Adipocyte (in vitro differentiated cells): ENCODE measurements at regions not wholly inside any gene's neighbourhood (a gene's known extent, or its start where the extent isn't known, plus 50 kb on each side); places are given as distances from the start of the nearest gene placed in this dataset.
"Not testable (repeated sequence)": the region's sequence is repeated elsewhere in the genome, so short reads cannot be mapped to it uniquely, and the experiment has no call there.

Source experiments
- DNase-seq: peaks from one replicate; pipeline ENCODE4 v3.0.0-alpha.2; 2015; ENCODE audit warnings: low read depth
- H3K27me3 ChIP-seq: replicated peaks from 2 replicates; pipeline ENCODE4 v1.7.0; 2013; ENCODE audit warnings: mild to moderate bottlenecking, low read length, moderate library complexity; ENCODE audit not compliant: control insufficient read depth, insufficient read depth
- H3K36me3 ChIP-seq: 2 replicates; pipeline ENCODE4 v1.7.0; 2013; ENCODE audit warnings: low read length, mild to moderate bottlenecking, moderate library complexity; ENCODE audit not compliant: control insufficient read depth, insufficient read depth, severe bottlenecking
- H3K4me1 ChIP-seq: 2 replicates; pipeline ENCODE4 v1.7.0; 2013; ENCODE audit warnings: mild to moderate bottlenecking, low read length, moderate library complexity; ENCODE audit not compliant: control insufficient read depth, insufficient read depth
- H3K4me3 ChIP-seq: 2 replicates; pipeline ENCODE4 v1.7.0; 2013; ENCODE audit warnings: mild to moderate bottlenecking, low read length, moderate library complexity
- H3K9ac ChIP-seq: 2 replicates; pipeline ENCODE4 v1.7.0; 2013; ENCODE audit warnings: mild to moderate bottlenecking, low read length, moderate library complexity
- H3K9me3 ChIP-seq: 2 replicates; pipeline ENCODE4 v1.7.0; 2013; ENCODE audit warnings: mild to moderate bottlenecking, low read length, moderate library complexity; ENCODE audit not compliant: control insufficient read depth

- H3K36me3 ChIP-seq, H3K27me3 ChIP-seq, DNase-seq, H3K9ac ChIP-seq, H3K4me3 ChIP-seq, H3K4me1 ChIP-seq, H3K9me3 ChIP-seq: not testable (repeated sequence)
These were observed 135.9 kb upstream of the PLGLB2 start for GRCh38 chr2:87611956-87612355.

GRCh38 chr2:87614829-87615434 lies 133.0 kb upstream of the PLGLB2 start:
- not testable (repeated sequence) for H3K9ac ChIP-seq, H3K36me3 ChIP-seq, DNase-seq, H3K9me3 ChIP-seq, H3K4me1 ChIP-seq, H3K4me3 ChIP-seq, H3K27me3 ChIP-seq

GRCh38 chr2:87619121-87619520 lies 128.8 kb upstream of the PLGLB2 start:
- H3K9ac ChIP-seq, H3K27me3 ChIP-seq, DNase-seq, H3K36me3 ChIP-seq, H3K4me3 ChIP-seq, H3K9me3 ChIP-seq, H3K4me1 ChIP-seq: not testable (repeated sequence)

GRCh38 chr2:87621139-87621538 lies 126.7 kb upstream of the PLGLB2 start:
- H3K36me3 ChIP-seq, H3K4me3 ChIP-seq, H3K27me3 ChIP-seq, H3K4me1 ChIP-seq, H3K9ac ChIP-seq, DNase-seq, H3K9me3 ChIP-seq: not testable (repeated sequence)

GRCh38 chr2:87622720-87623119 lies 125.2 kb upstream of the PLGLB2 start:
- H3K4me1 ChIP-seq, H3K27me3 ChIP-seq, DNase-seq, H3K36me3 ChIP-seq, H3K4me3 ChIP-seq, H3K9me3 ChIP-seq, H3K9ac ChIP-seq: not testable (repeated sequence)

- not testable (repeated sequence) for H3K36me3 ChIP-seq, H3K4me3 ChIP-seq, H3K4me1 ChIP-seq, H3K27me3 ChIP-seq, H3K9me3 ChIP-seq, H3K9ac ChIP-seq
- DNase-seq = peak; percentile 79
These were observed 118.1 kb upstream of the PLGLB2 start for GRCh38 chr2:87629491-87630458.

- DNase-seq, H3K36me3 ChIP-seq, H3K4me3 ChIP-seq, H3K27me3 ChIP-seq, H3K4me1 ChIP-seq, H3K9me3 ChIP-seq, H3K9ac ChIP-seq: not testable (repeated sequence)
These were observed 117.0 kb upstream of the PLGLB2 start for GRCh38 chr2:87630892-87631291.

- not testable (repeated sequence) for H3K4me1 ChIP-seq, H3K9me3 ChIP-seq, H3K36me3 ChIP-seq, DNase-seq, H3K27me3 ChIP-seq, H3K9ac ChIP-seq, H3K4me3 ChIP-seq
These were observed 116.5 kb upstream of the PLGLB2 start for GRCh38 chr2:87631402-87631801.

GRCh38 chr2:87633287-87633963 lies 114.5 kb upstream of the PLGLB2 start:
- not testable (repeated sequence) for DNase-seq, H3K4me3 ChIP-seq, H3K9ac ChIP-seq, H3K27me3 ChIP-seq, H3K36me3 ChIP-seq, H3K9me3 ChIP-seq
- peaks cover 13% of the 10 kb centered on the region for H3K4me1 ChIP-seq

- DNase-seq, H3K9me3 ChIP-seq, H3K9ac ChIP-seq, H3K36me3 ChIP-seq, H3K4me3 ChIP-seq, H3K27me3 ChIP-seq: not testable (repeated sequence)
- peaks cover 14% of the 10 kb centered on the region for H3K4me1 ChIP-seq
These were observed 113.8 kb upstream of the PLGLB2 start for GRCh38 chr2:87634106-87634505.

- not testable (repeated sequence) for H3K4me3 ChIP-seq, H3K36me3 ChIP-seq, H3K9me3 ChIP-seq, H3K27me3 ChIP-seq, H3K9ac ChIP-seq
- peaks cover 14% of the 10 kb centered on the region for H3K4me1 ChIP-seq
- DNase-seq = peak; percentile 4
These were observed 112.8 kb upstream of the PLGLB2 start for GRCh38 chr2:87634971-87635650.
